Activated CD8-positive, alpha-beta T cell treated with anti-CD3 and anti-CD28 coated beads for 36 hours (primary cell): ENCODE measurements at regions not wholly inside any gene's neighbourhood (a gene's known extent, or its start where the extent isn't known, plus 50 kb on each side); places are given as distances from the start of the nearest gene placed in this dataset.

Source experiments
- ATAC-seq: fragments of 200-7000 bp; cut with Tn5 transposase; one replicate; pipeline ENCODE4 v1.10.0; 2021; ENCODE audit warnings: mild to moderate bottlenecking, moderate library complexity
- CTCF ChIA-PET: fragments of 350-600 bp; sonication (Branson Sonifier 250); formaldehyde crosslinking; loops from one replicate; lab custom pipeline; 2021; ENCODE audit warnings: antibody characterized with exemption; lab: Charles Lee
- POLR2A ChIA-PET: fragments of 350-600 bp; sonication (Branson Sonifier 250); formaldehyde crosslinking; loops from one replicate; lab custom pipeline; 2021; ENCODE audit warnings: antibody characterized with exemption; lab: Charles Lee
- DNase-seq: peaks from one replicate; pipeline ENCODE4 v3.0.0-alpha.2; 2020
- H3K27ac Mint-ChIP-seq: one replicate; pipeline ENCODE4 v1.8.0; 2021; ENCODE audit warnings: mild to moderate bottlenecking, mixed read lengths
- H3K27me3 Mint-ChIP-seq: one replicate; pipeline ENCODE4 v1.8.0; 2021; ENCODE audit warnings: mixed read lengths
- H3K36me3 Mint-ChIP-seq: one replicate; pipeline ENCODE4 v1.8.0; 2021; ENCODE audit warnings: low read depth, mixed read lengths
- H3K4me1 Mint-ChIP-seq: one replicate; pipeline ENCODE4 v1.8.0; 2021; ENCODE audit warnings: low read depth, mixed read lengths
- H3K4me3 Mint-ChIP-seq: one replicate; pipeline ENCODE4 v1.8.0; 2021; ENCODE audit warnings: mild to moderate bottlenecking, moderate library complexity, mixed read lengths
- H3K9me3 Mint-ChIP-seq: one replicate; pipeline ENCODE4 v1.8.0; 2021; ENCODE audit warnings: mixed read lengths
- intact Hi-C: fragments of 100-400 bp; cut with micrococcal nuclease; formaldehyde crosslinking; loops from one replicate; pipeline ENCODE4 v1.10.0; 2022
- TF ChIP-seq, protein P1 (sequence below): fragments of 200-600 bp; IDR thresholded peaks from one replicate; pipeline ENCODE4 v1.8.0; 2022; ENCODE audit warnings: antibody characterized with exemption, mild to moderate bottlenecking

DNA sequence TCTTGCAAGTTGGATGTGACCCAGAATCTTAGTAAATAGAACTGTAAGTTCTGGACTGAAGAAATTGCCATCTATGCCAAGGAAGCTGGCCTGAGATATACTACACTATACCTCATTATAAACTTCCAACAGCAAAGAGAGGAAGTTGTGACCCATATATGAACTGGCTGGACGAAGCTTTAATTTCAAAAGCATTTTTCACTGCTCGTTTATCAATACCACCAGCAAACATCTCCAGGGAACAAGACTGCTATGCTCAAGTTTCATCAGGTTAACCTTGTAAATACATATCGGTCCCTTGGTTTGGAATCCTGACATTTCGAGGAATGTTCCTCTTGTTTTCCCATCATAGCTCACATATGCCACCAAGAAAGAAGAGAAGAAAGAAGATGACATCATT is 334.5 kb upstream of the IGFBP7 start:
- CTCF ChIA-PET, result interaction anchor here (1.3 kb wide), 1 partner anchor 254 kb away, joined by 3 read pairs; no protein-coding TSS in a partner anchor
- Mint-ChIP-seq H3K4me3 (no peak overlapping the region), H3K9me3 (no peaks in the 10 kb centered on the region), H3K4me1 (no peaks in the 10 kb centered on the region), H3K36me3 (no peaks in the 10 kb centered on the region), H3K27me3 (no peaks in the 10 kb centered on the region), H3K27ac (no peak overlapping the region)
- DNase-seq, result no peak
- POLR2A ChIA-PET, result no interaction called here
- TF ChIP-seq, protein P1, sequence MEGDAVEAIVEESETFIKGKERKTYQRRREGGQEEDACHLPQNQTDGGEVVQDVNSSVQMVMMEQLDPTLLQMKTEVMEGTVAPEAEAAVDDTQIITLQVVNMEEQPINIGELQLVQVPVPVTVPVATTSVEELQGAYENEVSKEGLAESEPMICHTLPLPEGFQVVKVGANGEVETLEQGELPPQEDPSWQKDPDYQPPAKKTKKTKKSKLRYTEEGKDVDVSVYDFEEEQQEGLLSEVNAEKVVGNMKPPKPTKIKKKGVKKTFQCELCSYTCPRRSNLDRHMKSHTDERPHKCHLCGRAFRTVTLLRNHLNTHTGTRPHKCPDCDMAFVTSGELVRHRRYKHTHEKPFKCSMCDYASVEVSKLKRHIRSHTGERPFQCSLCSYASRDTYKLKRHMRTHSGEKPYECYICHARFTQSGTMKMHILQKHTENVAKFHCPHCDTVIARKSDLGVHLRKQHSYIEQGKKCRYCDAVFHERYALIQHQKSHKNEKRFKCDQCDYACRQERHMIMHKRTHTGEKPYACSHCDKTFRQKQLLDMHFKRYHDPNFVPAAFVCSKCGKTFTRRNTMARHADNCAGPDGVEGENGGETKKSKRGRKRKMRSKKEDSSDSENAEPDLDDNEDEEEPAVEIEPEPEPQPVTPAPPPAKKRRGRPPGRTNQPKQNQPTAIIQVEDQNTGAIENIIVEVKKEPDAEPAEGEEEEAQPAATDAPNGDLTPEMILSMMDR, result no peak
- intact Hi-C loops, result no loop called here
- ATAC-seq, result no peak

DNA sequence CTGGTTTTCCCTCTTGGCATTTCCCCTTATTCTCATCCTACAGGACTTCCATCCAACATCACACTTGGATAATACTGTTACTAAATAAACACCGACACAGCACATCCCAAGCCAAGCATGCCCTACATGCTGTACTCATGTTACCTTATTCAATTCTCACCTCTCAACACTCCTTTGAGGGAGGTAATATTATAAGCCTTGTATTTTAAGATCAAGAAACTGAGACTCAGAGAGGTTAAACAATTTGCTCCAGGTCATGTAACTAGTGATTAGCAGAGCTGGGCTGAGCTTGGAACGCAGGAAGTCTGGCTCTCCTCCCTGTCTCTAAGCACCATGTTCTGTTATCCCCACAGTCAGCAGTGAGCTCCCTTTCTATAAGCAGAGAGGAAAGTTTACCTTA is 333.6 kb upstream of the IGFBP7 start:
- Mint-ChIP-seq H3K4me1 (no peaks in the 10 kb centered on the region), H3K27me3 (no peaks in the 10 kb centered on the region), H3K36me3 (no peaks in the 10 kb centered on the region), H3K9me3 (no peaks in the 10 kb centered on the region), H3K27ac (no peak overlapping the region), H3K4me3 (no peak overlapping the region)
- intact Hi-C loops, result no loop called here
- no peak for ATAC-seq
- TF ChIP-seq, protein P1, result no peak
- POLR2A ChIA-PET, result no interaction called here
- CTCF ChIA-PET, result interaction anchor here (1.3 kb wide), 1 partner anchor 253 kb away, joined by 3 read pairs; no protein-coding TSS in a partner anchor
- no peak for DNase-seq

DNA sequence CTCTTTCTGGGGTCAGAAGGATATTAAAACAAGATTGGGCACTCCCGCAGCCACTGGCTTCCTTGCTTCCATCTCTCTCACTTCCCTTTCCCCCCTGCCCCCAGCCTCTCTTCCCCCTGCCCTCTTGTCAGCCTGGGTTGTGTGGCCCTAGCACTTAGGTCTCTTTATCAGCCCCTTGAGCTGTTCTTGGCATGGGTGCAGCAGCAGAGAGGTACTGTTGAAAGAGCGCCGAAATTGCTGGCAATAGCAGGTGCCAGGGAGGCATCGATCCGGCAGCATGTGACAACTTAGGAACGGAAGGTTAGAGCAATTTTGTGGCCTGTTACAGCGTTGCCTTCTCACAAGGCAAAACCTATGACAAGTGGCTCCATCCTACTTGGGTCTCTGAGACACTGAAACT is 333.1 kb upstream of the IGFBP7 start:
- TF ChIP-seq, protein P1, result no peak
- H3K27ac Mint-ChIP-seq, result no peak overlapping the region
- CTCF ChIA-PET, result interaction anchor here (1.0 to 2.0 kb wide), 4 partner anchors 16 to 279 kb away, joined by 3 to 4 read pairs (median 3); no protein-coding TSS in a partner anchor

DNA sequence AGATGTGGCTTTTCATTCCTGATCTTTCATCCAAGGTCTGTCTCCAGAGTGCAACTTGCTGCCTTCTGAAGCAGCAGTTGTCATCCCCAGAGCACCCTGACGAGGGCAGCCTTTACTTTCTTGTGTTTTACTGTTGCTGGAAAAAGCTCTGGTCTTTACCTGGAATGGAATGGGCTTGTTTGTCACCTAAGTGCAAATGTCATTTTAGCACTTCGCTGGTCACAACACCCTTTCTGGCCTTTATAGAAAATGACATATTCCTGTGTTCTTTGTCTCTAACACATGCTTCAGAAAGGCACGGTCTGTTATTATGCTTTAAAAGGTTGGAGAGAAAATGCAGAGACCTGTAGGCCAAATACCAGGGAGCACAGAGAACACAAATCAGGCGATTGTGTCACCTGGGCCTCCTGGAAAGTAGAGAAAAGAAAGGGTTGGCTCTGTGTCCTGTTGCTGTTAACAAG is 332.7 kb upstream of the IGFBP7 start:
- no peak overlapping the region for H3K4me3 Mint-ChIP-seq
- no peaks in the 10 kb centered on the region for H3K36me3 Mint-ChIP-seq
- no peak for ATAC-seq
- peak; percentile 22 for DNase-seq
- H3K9me3 Mint-ChIP-seq, result no peaks in the 10 kb centered on the region
- no peaks in the 10 kb centered on the region for H3K27me3 Mint-ChIP-seq
- no peaks in the 10 kb centered on the region for H3K4me1 Mint-ChIP-seq
- H3K27ac Mint-ChIP-seq, result no peak overlapping the region
- CTCF ChIA-PET, result interaction anchor here (0.7 to 2.0 kb wide), 4 partner anchors 17 to 279 kb away, joined by 3 to 4 read pairs (median 3); no protein-coding TSS in a partner anchor
- POLR2A ChIA-PET, result no interaction called here
- TF ChIP-seq, protein P1, result peak; percentile 43
- intact Hi-C loops, result no loop called here

More for the DNA sequence above, 333.1 kb upstream of the IGFBP7 start:
- Mint-ChIP-seq H3K4me3 (no peak overlapping the region), H3K9me3 (no peaks in the 10 kb centered on the region), H3K27me3 (no peaks in the 10 kb centered on the region), H3K36me3 (no peaks in the 10 kb centered on the region), H3K4me1 (no peaks in the 10 kb centered on the region)
- intact Hi-C loops, result no loop called here
- DNase-seq (no peak), ATAC-seq (no peak)
- POLR2A ChIA-PET, result no interaction called here

DNA sequence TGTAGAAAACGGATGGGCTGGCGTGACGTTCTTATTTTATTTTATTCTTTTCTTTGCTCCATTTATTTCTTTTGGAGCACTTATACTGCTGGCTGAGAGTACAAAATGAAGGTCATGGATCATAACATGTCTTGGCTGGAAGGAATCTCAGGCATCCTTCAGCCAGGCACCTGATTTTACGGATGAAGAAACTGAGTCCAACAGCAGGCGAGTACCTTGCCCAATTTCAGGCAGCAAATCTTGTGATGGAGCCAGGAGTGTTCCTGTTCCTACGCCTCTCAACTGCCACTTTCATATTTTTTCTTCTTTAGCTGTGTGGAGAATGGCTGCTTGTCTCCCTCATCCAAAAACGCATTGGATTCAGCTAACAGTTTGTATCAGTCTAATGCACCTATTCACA is 332.1 kb upstream of the IGFBP7 start:
- no peak overlapping the region for H3K4me3 Mint-ChIP-seq
- intact Hi-C loops, result no loop called here
- H3K27me3 Mint-ChIP-seq, result no peaks in the 10 kb centered on the region
- POLR2A ChIA-PET, result no interaction called here
- H3K4me1 Mint-ChIP-seq, result no peaks in the 10 kb centered on the region
- CTCF ChIA-PET, result interaction anchor here (0.7 to 2.0 kb wide), 4 partner anchors 16 to 278 kb away, joined by 3 to 4 read pairs (median 3); no protein-coding TSS in a partner anchor
- ATAC-seq (no peak), DNase-seq (no peak)
- TF ChIP-seq, protein P1, result no peak
- no peaks in the 10 kb centered on the region for H3K36me3 Mint-ChIP-seq
- no peak overlapping the region for H3K27ac Mint-ChIP-seq
- H3K9me3 Mint-ChIP-seq, result no peaks in the 10 kb centered on the region
